LNCAP (cell line): ENCODE measurements at regions not wholly inside any gene's neighbourhood (a gene's known extent, or its start where the extent isn't known, plus 50 kb on each side); places are given as distances from the start of the nearest gene placed in this dataset.

Experiments
- CTCF ChIP-seq: fragments of 450-650 bp; IDR thresholded peaks from 2 replicates; pipeline ENCODE4 v1.5.1; 2017; ENCODE audit warnings: mild to moderate bottlenecking

GRCh38 chr14:71418532-71419245, 511.4 kb downstream of the PCNX1 start:
- TF ChIP-seq CTCF, result no peak

GRCh38 chr14:71423481-71423880, 508.7 kb upstream of the RGS6 start:
- no peak for TF ChIP-seq CTCF

GRCh38 chr14:71424941-71425340, 507.3 kb upstream of the RGS6 start:
- no peak for TF ChIP-seq CTCF

GRCh38 chr14:71426001-71426400, 506.2 kb upstream of the RGS6 start:
- no peak for TF ChIP-seq CTCF

- no peak for TF ChIP-seq CTCF
Measured at GRCh38 chr14:71429902-71430301, 502.3 kb upstream of the RGS6 start.

- no peak for TF ChIP-seq CTCF
Measured at GRCh38 chr14:71430321-71430677, 501.9 kb upstream of the RGS6 start.

- TF ChIP-seq CTCF, result no peak
Measured at GRCh38 chr14:71430678-71431376, 501.4 kb upstream of the RGS6 start.
